HG03108 (cell line): ENCODE measurements at regions not wholly inside any gene's neighbourhood (a gene's known extent, or its start where the extent isn't known, plus 50 kb on each side); places are given as distances from the start of the nearest gene placed in this dataset.
"Not testable (repeated sequence)": the region's sequence is repeated elsewhere in the genome, so short reads cannot be mapped to it uniquely, and the experiment has no call there.

Experiments
- ATAC-seq: cut with Tn5 transposase; IDR thresholded peaks from one replicate; pipeline ENCODE4 v1.9.1; 2021; ENCODE audit warnings: moderate library complexity; ENCODE audit not compliant: unreplicated experiment

- ATAC-seq = no peak
Observed at GRCh38 chr11:25159341-25159740, 662.5 kb downstream of the LUZP2 start.

GRCh38 chr11:25163421-25163820 is 666.6 kb downstream of the LUZP2 start:
- ATAC-seq = no peak

- no peak for ATAC-seq
Observed at GRCh38 chr11:25180187-25180586, 683.3 kb downstream of the LUZP2 start.

- no peak for ATAC-seq
Observed at GRCh38 chr11:25183411-25183810, 686.6 kb downstream of the LUZP2 start.

- no peak for ATAC-seq
Observed at GRCh38 chr11:25197515-25197914, 700.7 kb downstream of the LUZP2 start.

GRCh38 chr11:25198704-25199103 is 701.9 kb downstream of the LUZP2 start:
- ATAC-seq = no peak

GRCh38 chr11:25200925-25201324 is 704.1 kb downstream of the LUZP2 start:
- no peak for ATAC-seq

GRCh38 chr11:25206762-25207161 is 709.9 kb downstream of the LUZP2 start:
- no peak for ATAC-seq

GRCh38 chr11:25211635-25212254 is 714.9 kb downstream of the LUZP2 start:
- ATAC-seq = no peak

- ATAC-seq = no peak
Observed at GRCh38 chr11:25214535-25215176, 717.8 kb downstream of the LUZP2 start.

- ATAC-seq = no peak
Observed at GRCh38 chr11:25218036-25218435, 721.2 kb downstream of the LUZP2 start.

GRCh38 chr11:25225078-25225477 is 728.2 kb downstream of the LUZP2 start:
- ATAC-seq = no peak

- ATAC-seq = no peak
Observed at GRCh38 chr11:25242928-25243327, 746.1 kb downstream of the LUZP2 start.

GRCh38 chr11:25244126-25244525 is 747.3 kb downstream of the LUZP2 start:
- ATAC-seq = no peak

GRCh38 chr11:25247336-25247735 is 750.5 kb downstream of the LUZP2 start:
- no peak for ATAC-seq

- no peak for ATAC-seq
Observed at GRCh38 chr11:25252854-25253253, 756.0 kb downstream of the LUZP2 start.

GRCh38 chr11:25263861-25264260 is 767.0 kb downstream of the LUZP2 start:
- not testable (repeated sequence) for ATAC-seq

- no peak for ATAC-seq
Observed at GRCh38 chr11:25271301-25271700, 774.4 kb downstream of the LUZP2 start.

- no peak for ATAC-seq
Observed at GRCh38 chr11:25272214-25272613, 775.4 kb downstream of the LUZP2 start.

- ATAC-seq = not testable (repeated sequence)
Observed at GRCh38 chr11:25280821-25281220, 784.0 kb downstream of the LUZP2 start.

GRCh38 chr11:25293166-25293565 is 796.3 kb downstream of the LUZP2 start:
- no peak for ATAC-seq

- no peak for ATAC-seq
Observed at GRCh38 chr11:25298450-25298849, 801.6 kb downstream of the LUZP2 start.

- ATAC-seq = no peak
Observed at GRCh38 chr11:25309818-25310217, 813.0 kb downstream of the LUZP2 start.
